22Rv1 (cell line): ENCODE measurements at regions not wholly inside any gene's neighbourhood (a gene's known extent, or its start where the extent isn't known, plus 50 kb on each side); places are given as distances from the start of the nearest gene placed in this dataset.

Experiments
- H3K27ac ChIP-seq: fragments of 450-650 bp; 2 replicates; pipeline ENCODE4 v1.5.1; 2017
- CTCF ChIP-seq: fragments of 450-650 bp; IDR thresholded peaks from 2 replicates; pipeline ENCODE4 v1.5.1; 2017; ENCODE audit warnings: mild to moderate bottlenecking
- ZFX ChIP-seq: fragments of 450-650 bp; IDR thresholded peaks from 2 replicates; pipeline ENCODE4 v1.6.1; 2017; ENCODE audit warnings: antibody characterized with exemption, borderline replicate concordance

GRCh38 chr12:84767079-84767478 is 145.5 kb downstream of the SLC6A15 start:
- H3K27ac ChIP-seq, result no peak overlapping the region
- TF ChIP-seq CTCF, result no peak
- TF ChIP-seq ZFX, result no peak

- TF ChIP-seq CTCF, result no peak
- no peak for TF ChIP-seq ZFX
- H3K27ac ChIP-seq, result no peak overlapping the region
These were observed 146.2 kb downstream of the SLC6A15 start for GRCh38 chr12:84766375-84766774.

DNA sequence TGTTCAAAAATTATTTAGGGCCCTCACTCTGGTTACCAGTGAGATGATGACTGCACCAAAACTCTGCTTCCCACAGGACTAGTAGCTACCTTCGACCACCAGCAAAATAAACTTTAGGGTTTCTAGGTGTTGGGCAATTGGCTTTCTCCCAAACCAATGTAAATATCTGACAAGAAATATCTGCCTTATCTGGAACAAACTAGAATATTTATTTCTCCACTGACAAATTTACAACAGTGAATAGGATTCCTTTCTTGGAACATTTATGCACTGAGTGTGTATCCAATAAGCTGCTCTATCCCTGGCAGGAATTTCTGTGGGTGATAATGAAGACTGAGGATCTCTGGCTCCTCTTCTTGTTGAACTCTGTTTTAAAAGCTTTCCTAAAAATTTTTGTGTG is 148.6 kb downstream of the SLC6A15 start:
- no peak overlapping the region for H3K27ac ChIP-seq
- no peak for TF ChIP-seq ZFX
- no peak for TF ChIP-seq CTCF

- TF ChIP-seq CTCF (no peak), ZFX (no peak)
- no peak overlapping the region for H3K27ac ChIP-seq
These were observed 149.5 kb downstream of the SLC6A15 start for GRCh38 chr12:84763107-84763506.

DNA sequence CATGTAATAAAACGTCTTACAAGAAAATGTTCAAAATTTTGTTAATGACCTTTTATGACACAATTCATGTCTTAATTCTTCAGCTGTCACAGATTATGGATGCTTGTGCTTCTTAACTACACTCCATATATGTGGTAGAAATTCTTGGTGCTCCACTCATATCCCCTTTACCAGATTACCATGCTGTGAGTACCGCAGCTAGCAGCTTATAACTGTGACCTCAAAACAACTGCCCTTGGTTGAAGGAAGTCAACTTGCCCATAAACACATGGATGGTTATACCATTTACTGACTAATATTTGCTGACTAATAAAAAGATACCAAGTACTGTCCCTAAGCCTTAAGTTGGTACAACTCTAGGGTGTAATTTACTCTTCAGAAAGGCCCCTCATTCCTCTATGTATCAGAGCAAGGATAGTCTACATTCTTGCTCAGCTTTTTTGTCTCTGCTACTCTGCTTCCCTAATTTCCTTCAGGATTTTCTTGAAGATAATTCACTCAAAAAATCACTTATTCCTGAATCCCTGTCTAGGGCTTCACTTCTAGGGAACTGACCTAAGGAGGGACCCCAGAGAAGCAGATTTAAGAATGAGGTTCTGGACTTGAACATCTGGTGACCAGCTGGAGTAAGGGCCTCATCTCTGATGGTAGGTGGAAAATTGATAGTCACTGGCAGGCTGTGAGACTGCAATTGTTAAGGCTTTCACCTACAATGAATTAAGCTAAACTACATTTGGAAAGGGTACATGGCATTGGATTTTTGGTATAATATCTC is 152.3 kb downstream of the SLC6A15 start:
- TF ChIP-seq ZFX (no peak), CTCF (no peak)
- no peak overlapping the region for H3K27ac ChIP-seq

GRCh38 chr12:84757978-84758377 is 154.6 kb downstream of the SLC6A15 start:
- no peak for TF ChIP-seq ZFX
- no peak for TF ChIP-seq CTCF
- no peak overlapping the region for H3K27ac ChIP-seq

DNA sequence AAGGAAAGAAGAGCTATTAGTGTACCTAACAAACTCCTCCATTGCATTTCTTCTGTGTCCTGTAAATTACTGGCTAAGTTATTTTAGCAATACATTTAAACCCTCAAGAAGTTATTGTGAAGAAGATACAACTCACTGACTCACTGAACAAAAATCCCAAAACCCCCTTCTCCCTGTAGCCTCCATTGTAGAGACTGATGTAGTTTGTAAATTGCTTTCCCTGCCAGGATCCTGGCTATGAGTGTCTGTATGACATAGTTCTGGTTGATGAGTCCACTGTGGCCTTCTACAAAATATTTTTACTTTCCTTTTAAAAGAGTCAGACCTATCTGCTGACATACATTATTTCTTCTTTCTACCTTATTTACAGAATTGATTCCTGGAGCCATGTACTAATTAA is 155.6 kb downstream of the SLC6A15 start:
- H3K27ac ChIP-seq, result no peak overlapping the region
- TF ChIP-seq ZFX (no peak), CTCF (no peak)
